Endothelial cell of umbilical vein (primary cell): ENCODE measurements at regions not wholly inside any gene's neighbourhood (a gene's known extent, or its start where the extent isn't known, plus 50 kb on each side); places are given as distances from the start of the nearest gene placed in this dataset.

Experiments used
- BruUV-seq: library from RNA; stranded (reverse); fragments of 400-500 nt; replicated peaks from 2 replicates; lab custom pipeline; 2021; lab: Mats Ljungman, UMichigan
- CTCF ChIA-PET: fragments of 300-600, 350-600 bp; sonication (Branson Sonifier 250); formaldehyde crosslinking; loops from one replicate; lab custom pipeline; 2021; ENCODE audit warnings: antibody characterized with exemption, inconsistent platforms; lab: Charles Lee
- POLR2A ChIA-PET: fragments of 300-600, 350-600 bp; sonication (Branson Sonifier 250); formaldehyde crosslinking; loops from one replicate; lab custom pipeline; 2021; ENCODE audit warnings: antibody characterized with exemption, inconsistent platforms; lab: Charles Lee
- DNase-seq: peaks from one replicate; pipeline ENCODE4 v3.0.0-alpha.2; 2011; ENCODE audit warnings: low read depth, low spot score
- FAIRE-seq: peaks from 2 replicates; lab custom pipeline; 2011; peaks lifted over from hg19 to GRCh38; lab: Jason Lieb, UNC
- H2AFZ ChIP-seq: 2 replicates; pipeline ENCODE4 v1.6.0; 2012; ENCODE audit warnings: low read depth, low read length, control low read depth, inconsistent platforms
- H3K27ac ChIP-seq: 2 replicates; pipeline ENCODE4 v1.5.1; 2011; ENCODE audit warnings: low read depth, mild to moderate bottlenecking, control low read depth, low read length, moderate library complexity; ENCODE audit not compliant: insufficient read depth
- H3K27me3 ChIP-seq, 2 experiments: 2 replicates each; pipeline versions ENCODE4 v1.6.0 to v1.6.1; 2011; ENCODE audit warnings: low read length in 2 of 2, mixed read lengths in 1 of 2; ENCODE audit not compliant: control insufficient read depth in 2 of 2, insufficient read depth in 2 of 2
- H3K36me3 ChIP-seq, 2 experiments: 2 replicates in 1 of 2; 3 replicates in 1 of 2; pipeline ENCODE4 v1.5.1; 2011; ENCODE audit warnings: low read length in 2 of 2, mild to moderate bottlenecking in 1 of 2, moderate library complexity in 1 of 2; ENCODE audit not compliant: control insufficient read depth in 2 of 2, insufficient read depth in 2 of 2; ENCODE audit errors: extremely low read depth in 1 of 2
- H3K4me1 ChIP-seq: 3 replicates; pipeline ENCODE4 v1.5.1; 2011; ENCODE audit warnings: mild to moderate bottlenecking, low read length; ENCODE audit not compliant: control insufficient read depth, insufficient read depth; ENCODE audit errors: extremely low read depth
- H3K4me2 ChIP-seq: 2 replicates; pipeline ENCODE4 v1.6.1; 2011; ENCODE audit warnings: low read length, control low read depth, mixed read lengths; ENCODE audit not compliant: insufficient read depth
- H3K4me3 ChIP-seq, 3 experiments: fragments of 200-600 bp in 1 of 3; sonication (generic), shearing (Covaris generic) in 1 of 3; replicated peaks in 1 of 3; 2 replicates each; pipeline ENCODE4 v1.5.1; 2011 to 2016; ENCODE audit warnings: control low read depth in 3 of 3, low read length in 3 of 3, mild to moderate bottlenecking in 2 of 3, inconsistent platforms in 1 of 3, low read depth in 1 of 3, moderate library complexity in 1 of 3; ENCODE audit not compliant: insufficient read depth in 1 of 3
- H3K79me2 ChIP-seq: 2 replicates; pipeline ENCODE4 v1.6.0; 2012; ENCODE audit warnings: low read length, inconsistent platforms; ENCODE audit not compliant: control insufficient read depth, insufficient read depth
- H3K9ac ChIP-seq: replicated peaks from 2 replicates; pipeline ENCODE3; 2011; ENCODE audit warnings: low read length, control low read depth; ENCODE audit not compliant: insufficient read depth; ENCODE audit errors: extremely low read depth
- H3K9me1 ChIP-seq: replicated peaks from 3 replicates; pipeline ENCODE4 v1.6.0; 2011; ENCODE audit warnings: mild to moderate bottlenecking, low read length; ENCODE audit not compliant: control insufficient read depth, insufficient read depth; ENCODE audit errors: extremely low read depth
- H3K9me3 ChIP-seq: replicated peaks from 2 replicates; pipeline ENCODE4 v1.5.1; 2012; ENCODE audit warnings: low read length, inconsistent platforms; ENCODE audit not compliant: control insufficient read depth, insufficient read depth
- H4K20me1 ChIP-seq: replicated peaks from 2 replicates; pipeline ENCODE3; 2011; ENCODE audit warnings: mild to moderate bottlenecking, low read length; ENCODE audit not compliant: control insufficient read depth, insufficient read depth; ENCODE audit errors: extremely low read depth
- EZH2 ChIP-seq: IDR thresholded peaks from 2 replicates; pipeline ENCODE4 v1.6.1; 2012; ENCODE audit warnings: borderline replicate concordance, low read depth, mild to moderate bottlenecking, moderate library complexity, low read length, inconsistent platforms; ENCODE audit not compliant: severe bottlenecking
- FOS ChIP-seq: IDR thresholded peaks from 2 replicates; pipeline ENCODE4 v1.6.1; 2011; ENCODE audit warnings: mild to moderate bottlenecking, low read length, moderate library complexity, borderline replicate concordance; ENCODE audit not compliant: insufficient read depth
- GATA2 ChIP-seq: IDR thresholded peaks from 2 replicates; pipeline ENCODE4 v1.7.0; 2011; ENCODE audit warnings: low read depth, mild to moderate bottlenecking, moderate library complexity, mixed read lengths, low read length; ENCODE audit not compliant: insufficient read length, insufficient read depth
- JUN ChIP-seq: IDR thresholded peaks from 2 replicates; pipeline ENCODE4 v1.6.1; 2011; ENCODE audit warnings: borderline replicate concordance, low read depth; ENCODE audit not compliant: insufficient read length, insufficient read depth
- MYC ChIP-seq: IDR thresholded peaks from one replicate; pipeline ENCODE4 v1.6.1; 2011; ENCODE audit warnings: mild to moderate bottlenecking, low read depth, low read length
- POLR2A ChIP-seq: IDR thresholded peaks from 2 replicates; pipeline ENCODE4 v1.6.1; 2012; ENCODE audit warnings: low read depth, mild to moderate bottlenecking, control low read depth, low read length
- POLR2AphosphoS5 ChIP-seq: IDR thresholded peaks from 2 replicates; pipeline ENCODE4 v1.6.1; 2012; ENCODE audit warnings: low read depth, mild to moderate bottlenecking, control low read depth, low read length, moderate library complexity; ENCODE audit not compliant: insufficient read depth
- dilution Hi-C: fragments of 300-500 bp; cut with MboI; formaldehyde crosslinking; loops from one replicate; pipeline ENCODE4 v1.15.0; 2019; ENCODE audit warnings: low sequenced_read_pairs; ENCODE audit not compliant: extremely low pct_ligation_motif_present
- intact Hi-C: fragments of 100-400 bp; cut with micrococcal nuclease; formaldehyde crosslinking; loops from one replicate; pipeline ENCODE4 v1.10.0; 2022
- TF ChIP-seq, protein P1 (sequence below), 2 donors: IDR thresholded peaks; 1 replicate in 1 of 2; 2 replicates in 1 of 2; pipeline ENCODE4 v1.5.1; 2011; ENCODE audit warnings: low read length in 2 of 2, mild to moderate bottlenecking in 2 of 2, moderate library complexity in 2 of 2, control low read depth in 1 of 2, inconsistent platforms in 1 of 2, low read depth in 1 of 2; ENCODE audit not compliant: insufficient read depth in 1 of 2; ENCODE audit errors: extremely low read depth in 1 of 2
- TF ChIP-seq, protein P2 (sequence below): IDR thresholded peaks from 2 replicates; pipeline ENCODE4 v1.6.1; 2011; ENCODE audit not compliant: insufficient read depth, insufficient read length

DNA sequence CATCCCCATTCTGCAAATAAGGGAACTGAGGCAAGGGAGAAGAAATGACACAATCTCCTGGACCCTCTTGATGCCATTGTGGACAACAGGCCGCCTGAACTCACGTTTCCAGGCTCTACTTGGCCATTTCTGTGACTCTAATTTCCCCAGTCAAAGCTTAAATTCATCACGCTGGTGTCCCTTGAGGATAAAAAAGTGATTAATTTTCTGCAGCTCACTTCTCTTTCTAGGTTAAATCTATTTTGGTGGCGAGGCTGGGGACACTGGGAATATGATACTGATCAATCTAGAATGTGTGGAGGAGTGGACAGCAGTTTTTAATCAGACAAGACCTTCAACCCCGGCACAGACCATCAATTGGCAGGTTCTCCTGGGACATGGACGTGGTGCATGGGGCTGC lies 168.2 kb upstream of the SULF2 start:
- BruUV-seq = no TSS peak
- Histone ChIP-seq H3K9me3 (no peaks in the 10 kb centered on the region), H3K4me3 (no peak overlapping the region), H3K27ac (no peak overlapping the region), H3K4me1 (peaks cover 26% of the 10 kb centered on the region), H3K9ac (no peak overlapping the region), H3K36me3 (no peaks in the 10 kb centered on the region), H3K4me2 (no peak overlapping the region), H3K9me1 (no peaks in the 10 kb centered on the region), H3K79me2 (no peaks in the 10 kb centered on the region), H4K20me1 (no peaks in the 10 kb centered on the region), H3K27me3 (no peaks in the 10 kb centered on the region), H2AFZ (no peak overlapping the region)
- no peak for FAIRE-seq
- intact Hi-C loops = loop anchor here (5.0 kb wide), 2 partner anchors 324 to 344 kb away; no protein-coding TSS in a partner anchor
- DNase-seq = no peak
- dilution Hi-C loops = no loop called here
- TF ChIP-seq GATA2 = no peak
- TF ChIP-seq MYC = no peak
- TF ChIP-seq, protein P1, sequence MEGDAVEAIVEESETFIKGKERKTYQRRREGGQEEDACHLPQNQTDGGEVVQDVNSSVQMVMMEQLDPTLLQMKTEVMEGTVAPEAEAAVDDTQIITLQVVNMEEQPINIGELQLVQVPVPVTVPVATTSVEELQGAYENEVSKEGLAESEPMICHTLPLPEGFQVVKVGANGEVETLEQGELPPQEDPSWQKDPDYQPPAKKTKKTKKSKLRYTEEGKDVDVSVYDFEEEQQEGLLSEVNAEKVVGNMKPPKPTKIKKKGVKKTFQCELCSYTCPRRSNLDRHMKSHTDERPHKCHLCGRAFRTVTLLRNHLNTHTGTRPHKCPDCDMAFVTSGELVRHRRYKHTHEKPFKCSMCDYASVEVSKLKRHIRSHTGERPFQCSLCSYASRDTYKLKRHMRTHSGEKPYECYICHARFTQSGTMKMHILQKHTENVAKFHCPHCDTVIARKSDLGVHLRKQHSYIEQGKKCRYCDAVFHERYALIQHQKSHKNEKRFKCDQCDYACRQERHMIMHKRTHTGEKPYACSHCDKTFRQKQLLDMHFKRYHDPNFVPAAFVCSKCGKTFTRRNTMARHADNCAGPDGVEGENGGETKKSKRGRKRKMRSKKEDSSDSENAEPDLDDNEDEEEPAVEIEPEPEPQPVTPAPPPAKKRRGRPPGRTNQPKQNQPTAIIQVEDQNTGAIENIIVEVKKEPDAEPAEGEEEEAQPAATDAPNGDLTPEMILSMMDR (IDR thresholded peaks at IDR 0.05; ENCODE audit: extremely low read depth in 1 of 2, insufficient read depth in 1 of 2, low read depth in 1 of 2, low read length in 2 of 2) = no peak
- no peak for TF ChIP-seq POLR2A
- TF ChIP-seq POLR2AphosphoS5 = no peak
- TF ChIP-seq EZH2 = no peak
- TF ChIP-seq JUN = no peak
- TF ChIP-seq FOS = no peak
- TF ChIP-seq, protein P2, sequence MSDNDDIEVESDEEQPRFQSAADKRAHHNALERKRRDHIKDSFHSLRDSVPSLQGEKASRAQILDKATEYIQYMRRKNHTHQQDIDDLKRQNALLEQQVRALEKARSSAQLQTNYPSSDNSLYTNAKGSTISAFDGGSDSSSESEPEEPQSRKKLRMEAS = no peak
- ChIA-PET CTCF (interaction anchor here (1.1 kb wide), 1 partner anchor 31 kb away, joined by 3 read pairs; no protein-coding TSS in a partner anchor), POLR2A (no interaction called here)
